ENCODE measurements at regions not wholly inside any gene's neighbourhood (a gene's known extent, or its start where the extent isn't known, plus 50 kb on each side); places are given as distances from the start of the nearest gene placed in this dataset.

- no peak overlapping the region for H3K27ac ChIP-seq
- no peak overlapping the region for H3K4me3 ChIP-seq
- no peaks in the 10 kb centered on the region for H3K4me1 ChIP-seq
- no peaks in the 10 kb centered on the region for H3K36me3 ChIP-seq
- no peak for TF ChIP-seq CTCF (IDR thresholded peaks at IDR 0.05)
- H3K27me3 ChIP-seq = no peaks in the 10 kb centered on the region
- no peak for DNase-seq
- no peaks in the 10 kb centered on the region for H3K9me3 ChIP-seq
Measured at GRCh38 chr20:11328839-11329238, 588.9 kb upstream of the BTBD3 start.

- Histone ChIP-seq H3K27me3 (no peaks in the 10 kb centered on the region), H3K4me1 (no peaks in the 10 kb centered on the region), H3K9me3 (no peaks in the 10 kb centered on the region), H3K27ac (no peak overlapping the region), H3K4me3 (no peak overlapping the region), H3K36me3 (no peaks in the 10 kb centered on the region)
- TF ChIP-seq CTCF (IDR thresholded peaks at IDR 0.05) (no peak), POLR2A (IDR thresholded peaks at IDR 0.05) (no peak)
- no peak for DNase-seq
Measured at GRCh38 chr20:11329271-11329670, 588.4 kb upstream of the BTBD3 start.

- Histone ChIP-seq H3K27ac (no peak overlapping the region), H3K36me3 (no peaks in the 10 kb centered on the region), H3K4me3 (no peak overlapping the region), H3K9me3 (no peaks in the 10 kb centered on the region), H3K27me3 (no peaks in the 10 kb centered on the region), H3K4me1 (no peaks in the 10 kb centered on the region)
- no peak for DNase-seq
- TF ChIP-seq CTCF (IDR thresholded peaks at IDR 0.05) (no peak), POLR2A (IDR thresholded peaks at IDR 0.05) (no peak)
Measured at GRCh38 chr20:11331096-11331495, 586.6 kb upstream of the BTBD3 start.

- TF ChIP-seq CTCF (IDR thresholded peaks at IDR 0.05) (no peak), POLR2A (IDR thresholded peaks at IDR 0.05) (no peak)
Measured at GRCh38 chr20:11332381-11332780, 585.3 kb upstream of the BTBD3 start.

GRCh38 chr20:11333634-11334033 is 584.1 kb upstream of the BTBD3 start:
- no peak for TF ChIP-seq POLR2A (IDR thresholded peaks at IDR 0.05)
- no peak for TF ChIP-seq CTCF (IDR thresholded peaks at IDR 0.05)
- no peaks in the 10 kb centered on the region for H3K36me3 ChIP-seq
- no peak overlapping the region for H3K27ac ChIP-seq
- H3K27me3 ChIP-seq = no peaks in the 10 kb centered on the region
- DNase-seq = no peak
- no peaks in the 10 kb centered on the region for H3K4me1 ChIP-seq
- no peaks in the 10 kb centered on the region for H3K9me3 ChIP-seq
- no peak overlapping the region for H3K4me3 ChIP-seq

More at GRCh38 chr20:11332381-11332780, 585.3 kb upstream of the BTBD3 start:
- H3K27me3 ChIP-seq = no peaks in the 10 kb centered on the region
- no peak overlapping the region for H3K4me3 ChIP-seq
- no peaks in the 10 kb centered on the region for H3K9me3 ChIP-seq
- no peaks in the 10 kb centered on the region for H3K4me1 ChIP-seq
- H3K36me3 ChIP-seq = no peaks in the 10 kb centered on the region
- no peak for DNase-seq
- no peak overlapping the region for H3K27ac ChIP-seq

All from Peyer's patch (tissue), 4 donors.